GM12878 (cell line): ENCODE measurements at regions not wholly inside any gene's neighbourhood (a gene's known extent, or its start where the extent isn't known, plus 50 kb on each side); places are given as distances from the start of the nearest gene placed in this dataset.

Experiments used
- CTCF ChIP-seq, 3 experiments: IDR thresholded peaks in 2 of 3; conservative IDR thresholded peaks in 1 of 3; 2 replicates each; pipeline ENCODE4 v1.5.1; 2011; ENCODE audit warnings: low read depth in 3 of 3, low read length in 3 of 3, mild to moderate bottlenecking in 3 of 3, control low read depth in 2 of 3, moderate library complexity in 2 of 3, inconsistent platforms in 1 of 3, mixed read lengths in 1 of 3; ENCODE audit not compliant: control insufficient read depth in 2 of 3, insufficient read depth in 1 of 3; ENCODE audit errors: extremely low read depth in 1 of 3
- FOXK2 ChIP-seq: fragments of 450-650 bp; IDR thresholded peaks from 2 replicates; pipeline ENCODE4 v1.6.1; 2017; ENCODE audit warnings: mild to moderate bottlenecking, moderate library complexity
- GABPA ChIP-seq: IDR thresholded peaks from 2 replicates; pipeline ENCODE4 v1.6.1; 2014; ENCODE audit warnings: antibody characterized with exemption, low read depth, mild to moderate bottlenecking, inconsistent platforms
- IKZF1 ChIP-seq: fragments of 450-650 bp; conservative IDR thresholded peaks from 2 replicates; pipeline ENCODE4 v1.6.1; 2017; ENCODE audit warnings: antibody characterized with exemption, mild to moderate bottlenecking
- LARP7 ChIP-seq: fragments of 450-650 bp; IDR thresholded peaks from 2 replicates; pipeline ENCODE4 v1.6.1; 2017; ENCODE audit warnings: mild to moderate bottlenecking
- MEF2A ChIP-seq: IDR thresholded peaks from 2 replicates; pipeline ENCODE4 v1.6.1; 2011; ENCODE audit warnings: low read depth, mild to moderate bottlenecking, low read length, moderate library complexity; ENCODE audit not compliant: insufficient read depth
- REST ChIP-seq: IDR thresholded peaks from 2 replicates; pipeline ENCODE4 v1.6.1; 2012; ENCODE audit warnings: mild to moderate bottlenecking, low read depth, low read length
- USF1 ChIP-seq: IDR thresholded peaks from 2 replicates; pipeline ENCODE4 v1.6.1; 2011; ENCODE audit warnings: borderline replicate concordance, low read depth, mild to moderate bottlenecking, moderate library complexity, mixed read lengths, low read length; ENCODE audit not compliant: insufficient read depth; ENCODE audit errors: extremely low read length
- YY1 ChIP-seq: IDR thresholded peaks from 2 replicates; pipeline ENCODE4 v1.6.1; 2011; ENCODE audit warnings: low read depth, mild to moderate bottlenecking, low read length
- ZBTB33 ChIP-seq: fragments of 450-650 bp; IDR thresholded peaks from 2 replicates; pipeline ENCODE4 v1.6.1; 2017; ENCODE audit warnings: mild to moderate bottlenecking

GRCh38 chr3:31331278-31331677 lies 201.4 kb upstream of the STT3B start:
- no peak for TF ChIP-seq ZBTB33
- TF ChIP-seq USF1 = no peak
- no peak for TF ChIP-seq YY1
- no peak for TF ChIP-seq CTCF (IDR thresholded peaks at IDR 0.05 in 2 of 3, conservative IDR thresholded peaks at IDR 0.05 in 1 of 3; ENCODE audit: control insufficient read depth in 2 of 3, extremely low read depth in 1 of 3, insufficient read depth in 1 of 3, low read depth in 3 of 3, low read length in 3 of 3)
- TF ChIP-seq MEF2A = no peak
- TF ChIP-seq GABPA = no peak
- TF ChIP-seq REST = no peak
- TF ChIP-seq LARP7 = no peak
- TF ChIP-seq FOXK2 = no peak
- no peak for TF ChIP-seq IKZF1
